Hepatocyte (in vitro differentiated cells): ENCODE measurements at regions not wholly inside any gene's neighbourhood (a gene's known extent, or its start where the extent isn't known, plus 50 kb on each side); places are given as distances from the start of the nearest gene placed in this dataset.
"Not testable (repeated sequence)": the region's sequence is repeated elsewhere in the genome, so short reads cannot be mapped to it uniquely, and the experiment has no call there.

Experiments used
- DNase-seq: peaks from one replicate; pipeline ENCODE4 v3.0.0-alpha.2; 2016; ENCODE audit warnings: low spot score
- H2AFZ ChIP-seq: fragments of 200-600 bp; sonication (generic); 2 replicates; pipeline ENCODE4 v1.6.0; 2016; ENCODE audit warnings: antibody characterized with exemption, mild to moderate bottlenecking
- H3K27ac ChIP-seq: fragments of 200-600 bp; sonication (generic); 2 replicates; pipeline ENCODE4 v1.5.1; 2016; ENCODE audit warnings: mild to moderate bottlenecking
- H3K27me3 ChIP-seq: fragments of 200-600 bp; sonication (generic); 2 replicates; pipeline ENCODE4 v1.6.1; 2016
- H3K36me3 ChIP-seq: fragments of 200-600 bp; sonication (generic); replicated peaks from 2 replicates; pipeline ENCODE4 v1.5.1; 2016; ENCODE audit warnings: low read depth; ENCODE audit not compliant: insufficient read depth
- H3K4me1 ChIP-seq: fragments of 200-600 bp; sonication (generic); 2 replicates; pipeline ENCODE4 v1.5.1; 2016; ENCODE audit warnings: mild to moderate bottlenecking, moderate library complexity; ENCODE audit not compliant: insufficient read depth
- H3K4me2 ChIP-seq: fragments of 200-600 bp; sonication (generic); 2 replicates; pipeline ENCODE4 v1.6.0; 2016
- H3K4me3 ChIP-seq: fragments of 200-600 bp; sonication (generic); 2 replicates; pipeline ENCODE4 v1.5.1; 2016; ENCODE audit warnings: mild to moderate bottlenecking
- H3K79me2 ChIP-seq: fragments of 200-600 bp; sonication (generic); 2 replicates; pipeline ENCODE4 v1.6.0; 2017; ENCODE audit warnings: mild to moderate bottlenecking
- H3K9me2 ChIP-seq: fragments of 200-600 bp; sonication (generic); replicated peaks from 2 replicates; pipeline ENCODE4 v1.6.0; 2017; ENCODE audit warnings: mild to moderate bottlenecking; ENCODE audit not compliant: insufficient read depth
- H3K9me3 ChIP-seq: fragments of 200-600 bp; sonication (generic); 2 replicates; pipeline ENCODE4 v1.5.1; 2016; ENCODE audit warnings: low read depth, mild to moderate bottlenecking
- H4K20me1 ChIP-seq: fragments of 200-600 bp; sonication (generic); 2 replicates; pipeline ENCODE4 v1.6.0; 2016; ENCODE audit warnings: mild to moderate bottlenecking; ENCODE audit not compliant: insufficient read depth, poor library complexity, severe bottlenecking
- CTCF ChIP-seq: fragments of 200-600 bp; sonication (generic); IDR thresholded peaks from 2 replicates; pipeline ENCODE4 v1.5.1; 2016; ENCODE audit warnings: antibody characterized with exemption, mild to moderate bottlenecking; ENCODE audit not compliant: poor library complexity
- EZH2 ChIP-seq: fragments of 200-600 bp; sonication (generic); IDR thresholded peaks from 2 replicates; pipeline ENCODE4 v1.6.1; 2016; ENCODE audit warnings: antibody characterized with exemption, mild to moderate bottlenecking, borderline replicate concordance
- EZH2phosphoT487 ChIP-seq: fragments of 200-600 bp; sonication (generic); IDR thresholded peaks from one replicate; pipeline ENCODE4 v1.6.1; 2018; ENCODE audit warnings: antibody characterized with exemption, mild to moderate bottlenecking, low read depth, moderate library complexity; ENCODE audit not compliant: unreplicated experiment, severe bottlenecking
- WGBS: methylation state at CpG from one replicate; pipeline ENCODE4 v1.1.6; 2016; ENCODE audit warnings: low lambda C conversion rate; ENCODE audit errors: missing lambda C conversion rate; 5-methylcytosine and 5-hydroxymethylcytosine counted together

- Histone ChIP-seq H3K27me3 (no peaks in the 10 kb centered on the region), H2AFZ (no peak overlapping the region), H3K4me1 (peaks cover 5% of the 10 kb centered on the region), H3K4me3 (no peak overlapping the region), H3K9me3 (no peaks in the 10 kb centered on the region), H3K27ac (no peak overlapping the region), H3K36me3 (no peaks in the 10 kb centered on the region), H3K79me2 (no peaks in the 10 kb centered on the region), H4K20me1 (no peaks in the 10 kb centered on the region), H3K4me2 (no peak overlapping the region), H3K9me2 (no peaks in the 10 kb centered on the region)
- WGBS, result 68% methylated on average over 1 of the region's 1 CpG
- TF ChIP-seq EZH2phosphoT487, result no peak
- DNase-seq, result no peak
Measured at GRCh38 chr4:162837241-162837640, 329.4 kb downstream of the NAF1 start.

DNA sequence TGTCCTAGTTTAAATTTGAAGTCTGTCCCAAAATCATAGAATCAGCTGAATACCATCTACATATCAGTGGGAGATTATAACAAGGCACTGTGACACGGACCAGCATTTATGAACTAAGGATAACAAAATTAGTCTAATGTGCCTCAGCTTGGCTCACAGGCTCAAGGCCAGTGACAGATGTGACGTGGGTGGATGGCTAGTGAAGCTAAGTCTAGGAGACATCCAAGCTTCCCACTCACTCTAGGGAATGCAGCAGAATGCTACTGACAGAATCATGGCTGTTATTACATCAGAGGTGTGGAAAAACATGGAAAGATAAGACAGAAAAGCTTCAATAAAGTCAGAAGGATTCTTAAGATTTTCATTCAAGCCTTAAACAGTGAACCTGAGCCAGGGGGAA is 329.9 kb downstream of the NAF1 start:
- H3K36me3 ChIP-seq, result no peaks in the 10 kb centered on the region
- no peaks in the 10 kb centered on the region for H4K20me1 ChIP-seq
- H3K9me3 ChIP-seq, result no peaks in the 10 kb centered on the region
- no peak overlapping the region for H3K27ac ChIP-seq
- no peaks in the 10 kb centered on the region for H3K9me2 ChIP-seq
- H3K4me1 ChIP-seq, result peaks cover 5% of the 10 kb centered on the region
- H3K79me2 ChIP-seq, result no peaks in the 10 kb centered on the region
- no peak for DNase-seq
- WGBS, result 74% methylated on average over 2 of the region's 2 CpGs
- H3K27me3 ChIP-seq, result no peaks in the 10 kb centered on the region
- H3K4me2 ChIP-seq, result no peak overlapping the region
- no peak overlapping the region for H2AFZ ChIP-seq
- no peak overlapping the region for H3K4me3 ChIP-seq
- TF ChIP-seq CTCF, result no peak
- no peak for TF ChIP-seq EZH2phosphoT487
- no peak for TF ChIP-seq EZH2

- not testable (repeated sequence) for H3K4me1 ChIP-seq, H3K9me2 ChIP-seq, H3K4me2 ChIP-seq, H2AFZ ChIP-seq, H3K4me3 ChIP-seq, H3K36me3 ChIP-seq, H3K9me3 ChIP-seq, DNase-seq, H3K79me2 ChIP-seq, H3K27me3 ChIP-seq, H4K20me1 ChIP-seq, H3K27ac ChIP-seq
- WGBS, result 91% methylated on average over 6 of the region's 6 CpGs
Measured at GRCh38 chr4:162836258-162836657, 330.4 kb downstream of the NAF1 start.

DNA sequence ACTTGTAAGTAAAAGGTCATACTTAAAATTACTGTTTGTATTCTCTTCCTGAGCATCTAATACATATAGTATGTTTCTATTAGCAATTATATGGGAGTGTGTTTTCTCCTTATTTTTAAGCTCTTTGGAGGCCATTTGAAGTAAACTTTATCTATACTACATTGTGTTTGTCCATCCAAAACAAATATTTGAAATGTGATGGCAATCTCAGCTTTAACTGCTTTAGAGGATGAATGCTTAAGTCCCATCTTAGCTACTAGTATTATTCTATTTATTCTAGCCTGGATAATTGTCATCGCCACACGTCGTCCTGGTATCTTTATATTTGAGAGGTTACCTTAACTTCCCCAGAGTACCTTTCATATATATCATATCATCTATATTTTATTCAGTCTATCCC is 335.8 kb downstream of the NAF1 start:
- DNase-seq, result no peak
- TF ChIP-seq CTCF (no peak), EZH2phosphoT487 (peak; percentile 87)
- H3K27me3 ChIP-seq, result peaks cover 3% of the 10 kb centered on the region
- H4K20me1 ChIP-seq, result no peaks in the 10 kb centered on the region
- H3K4me1 ChIP-seq, result no peaks in the 10 kb centered on the region
- no peak overlapping the region for H2AFZ ChIP-seq
- WGBS, result 60% methylated on average over 3 of the region's 3 CpGs
- H3K9me2 ChIP-seq, result no peaks in the 10 kb centered on the region
- no peak overlapping the region for H3K27ac ChIP-seq
- no peak overlapping the region for H3K4me3 ChIP-seq
- H3K4me2 ChIP-seq, result no peak overlapping the region
- no peaks in the 10 kb centered on the region for H3K79me2 ChIP-seq
- H3K9me3 ChIP-seq, result no peaks in the 10 kb centered on the region
- H3K36me3 ChIP-seq, result no peaks in the 10 kb centered on the region

DNA sequence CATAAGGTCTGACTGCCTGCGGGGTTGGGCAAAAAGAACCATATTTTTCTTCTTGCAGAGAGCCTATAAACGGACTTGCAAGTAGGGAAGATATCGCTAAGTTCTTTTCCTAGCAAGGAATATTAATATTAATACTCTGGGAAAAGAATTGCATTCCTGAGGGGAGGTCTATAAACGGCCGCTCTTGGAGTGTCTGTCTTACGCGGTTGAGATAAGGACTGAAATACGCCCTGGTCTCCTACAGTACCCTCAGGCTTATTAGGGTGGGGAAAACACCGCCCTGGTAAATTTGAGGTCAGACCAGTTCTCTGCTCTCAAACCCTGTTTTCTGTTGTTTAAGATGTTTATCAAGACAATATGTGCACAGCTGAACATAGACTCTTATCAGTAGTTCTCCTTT is 349.3 kb downstream of the NAF1 start:
- DNase-seq, H3K9me2 ChIP-seq, H3K4me2 ChIP-seq, H3K27ac ChIP-seq, H3K27me3 ChIP-seq, H3K9me3 ChIP-seq, H3K36me3 ChIP-seq, H4K20me1 ChIP-seq, H3K79me2 ChIP-seq, H3K4me3 ChIP-seq, H2AFZ ChIP-seq, H3K4me1 ChIP-seq: not testable (repeated sequence)
- 92% methylated on average over 9 of the region's 9 CpGs for WGBS
